Panc1 (cell line): ENCODE measurements at regions not wholly inside any gene's neighbourhood (a gene's known extent, or its start where the extent isn't known, plus 50 kb on each side); places are given as distances from the start of the nearest gene placed in this dataset.

ENCODE experiments used
- ATAC-seq: fragments of 200-7000 bp; cut with Tn5 transposase; 2 replicates; pipeline ENCODE4 v1.9.1; 2020; ENCODE audit warnings: mild to moderate bottlenecking, moderate library complexity
- BruUV-seq: library from RNA; stranded (reverse); fragments of 400-500 nt; replicated peaks from 2 replicates; lab custom pipeline; 2021; lab: Mats Ljungman, UMichigan
- CTCF ChIA-PET: fragments of 300-600 bp; sonication (Branson Sonifier 250); formaldehyde crosslinking; loops from one replicate; lab custom pipeline; 2022; ENCODE audit warnings: antibody characterized with exemption; lab: Charles Lee
- POLR2A ChIA-PET: fragments of 300-600 bp; sonication (Branson Sonifier 250); formaldehyde crosslinking; loops from one replicate; lab custom pipeline; 2022; ENCODE audit warnings: antibody characterized with exemption; lab: Charles Lee
- DNase-seq: peaks from one replicate; pipeline ENCODE4 v3.0.0-alpha.2; 2010; ENCODE audit warnings: low read depth, low spot score
- H3K27ac ChIP-seq: 2 replicates; pipeline ENCODE4 v1.5.1; 2011; ENCODE audit warnings: mild to moderate bottlenecking, low read length, inconsistent platforms
- H3K27me3 ChIP-seq: fragments of 200-500 bp; sonication (Bioruptor generic); 2 replicates; pipeline ENCODE4 v1.6.0; 2014; ENCODE audit warnings: low read length, inconsistent platforms; ENCODE audit not compliant: control insufficient read depth, insufficient read depth
- H3K36me3 ChIP-seq: fragments of 200-500 bp; sonication (Bioruptor generic); 2 replicates; pipeline ENCODE4 v1.5.1; 2014; ENCODE audit warnings: inconsistent platforms, mild to moderate bottlenecking, low read length, moderate library complexity; ENCODE audit not compliant: control insufficient read depth, insufficient read depth
- H3K4me1 ChIP-seq: 2 replicates; pipeline ENCODE4 v1.5.1; 2011; ENCODE audit warnings: inconsistent platforms, mild to moderate bottlenecking, low read length, moderate library complexity; ENCODE audit not compliant: control insufficient read depth, insufficient read depth
- H3K4me3 ChIP-seq, 2 experiments: 2 replicates each; pipeline ENCODE4 v1.5.1; 2011 to 2012; ENCODE audit warnings: low read depth in 2 of 2, low read length in 2 of 2, mild to moderate bottlenecking in 2 of 2, inconsistent platforms in 1 of 2, moderate library complexity in 1 of 2
- H3K9me3 ChIP-seq: fragments of 200-500 bp; sonication (Bioruptor generic); 2 replicates; pipeline ENCODE4 v1.5.1; 2014; ENCODE audit warnings: low read depth, mild to moderate bottlenecking, inconsistent platforms, low read length, moderate library complexity; ENCODE audit not compliant: control insufficient read depth, insufficient read depth
- POLR2AphosphoS5 ChIP-seq: IDR thresholded peaks from 2 replicates; pipeline ENCODE4 v1.6.1; 2012; ENCODE audit warnings: mild to moderate bottlenecking, low read depth, low read length, moderate library complexity
- REST ChIP-seq, 2 experiments: IDR thresholded peaks; 2 replicates each; pipeline ENCODE4 v1.6.1; 2011 to 2012; ENCODE audit warnings: low read depth in 2 of 2, control low read depth in 1 of 2, low read length in 1 of 2, mild to moderate bottlenecking in 1 of 2, moderate library complexity in 1 of 2; ENCODE audit not compliant: insufficient read depth in 1 of 2
- SIN3A ChIP-seq: IDR thresholded peaks from 2 replicates; pipeline ENCODE4 v1.6.1; 2012; ENCODE audit warnings: low read depth, mild to moderate bottlenecking, low read length, moderate library complexity, borderline replicate concordance; ENCODE audit not compliant: insufficient read depth
- in situ Hi-C: cut with HindIII; loops from 2 replicates; pipeline ENCODE4 v1.10.0; 2016; ENCODE audit warnings: low sequenced_read_pairs, low pct_unique_long_range_greater_than_20kb
- intact Hi-C: fragments of 100-400 bp; cut with micrococcal nuclease; formaldehyde crosslinking; loops from one replicate; pipeline ENCODE4 v1.10.0; 2022; ENCODE audit not compliant: unreplicated experiment
- TF ChIP-seq, protein P1 (sequence below): fragments of 450-650 bp; IDR thresholded peaks from 2 replicates; pipeline ENCODE4 v1.5.1; 2017; ENCODE audit warnings: mild to moderate bottlenecking

GRCh38 chr18:26621161-26622026, 73.0 kb upstream of the KCTD1 start:
- peak overlapping the region; percentile 47 to 54 for H3K4me3 ChIP-seq
- ATAC-seq (peak; percentile 96), DNase-seq (peak; percentile 18)
- peak overlapping the region; percentile 54; the same call in 1 of the 2 replicates for H3K27ac ChIP-seq
- BruUV-seq: no TSS peak
- H3K36me3 ChIP-seq: no peaks in the 10 kb centered on the region
- intact Hi-C loops (loop anchor here (1.0 kb wide), 1 partner anchor 28 kb away; no protein-coding TSS in a partner anchor), in situ Hi-C loops (no loop called here)
- POLR2A ChIA-PET: no interaction called here
- no peaks in the 10 kb centered on the region for H3K27me3 ChIP-seq
- no peaks in the 10 kb centered on the region for H3K4me1 ChIP-seq
- H3K9me3 ChIP-seq: peaks cover 3% of the 10 kb centered on the region; the same call in 1 of the 2 replicates
- no peak for TF ChIP-seq POLR2AphosphoS5
- TF ChIP-seq, protein P1, sequence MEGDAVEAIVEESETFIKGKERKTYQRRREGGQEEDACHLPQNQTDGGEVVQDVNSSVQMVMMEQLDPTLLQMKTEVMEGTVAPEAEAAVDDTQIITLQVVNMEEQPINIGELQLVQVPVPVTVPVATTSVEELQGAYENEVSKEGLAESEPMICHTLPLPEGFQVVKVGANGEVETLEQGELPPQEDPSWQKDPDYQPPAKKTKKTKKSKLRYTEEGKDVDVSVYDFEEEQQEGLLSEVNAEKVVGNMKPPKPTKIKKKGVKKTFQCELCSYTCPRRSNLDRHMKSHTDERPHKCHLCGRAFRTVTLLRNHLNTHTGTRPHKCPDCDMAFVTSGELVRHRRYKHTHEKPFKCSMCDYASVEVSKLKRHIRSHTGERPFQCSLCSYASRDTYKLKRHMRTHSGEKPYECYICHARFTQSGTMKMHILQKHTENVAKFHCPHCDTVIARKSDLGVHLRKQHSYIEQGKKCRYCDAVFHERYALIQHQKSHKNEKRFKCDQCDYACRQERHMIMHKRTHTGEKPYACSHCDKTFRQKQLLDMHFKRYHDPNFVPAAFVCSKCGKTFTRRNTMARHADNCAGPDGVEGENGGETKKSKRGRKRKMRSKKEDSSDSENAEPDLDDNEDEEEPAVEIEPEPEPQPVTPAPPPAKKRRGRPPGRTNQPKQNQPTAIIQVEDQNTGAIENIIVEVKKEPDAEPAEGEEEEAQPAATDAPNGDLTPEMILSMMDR: peak; percentile 88
- no peak for TF ChIP-seq SIN3A
- CTCF ChIA-PET: interaction anchor here (0.5 to 0.8 kb wide), 13 partner anchors 11 to 1913 kb away, joined by 3 to 7 read pairs (median 4); partner anchors contain the start of gene KCTD1

GRCh38 chr18:26619350-26619749, 71.0 kb upstream of the KCTD1 start:
- no TSS peak for BruUV-seq
- intact Hi-C loops: no loop called here
- no peak for ATAC-seq
- Histone ChIP-seq H3K4me1 (no peaks in the 10 kb centered on the region), H3K36me3 (no peaks in the 10 kb centered on the region), H3K27ac (no peak overlapping the region), H3K27me3 (no peaks in the 10 kb centered on the region), H3K4me3 (no peak overlapping the region), H3K9me3 (peaks cover 2% of the 10 kb centered on the region; the same call in 1 of the 2 replicates)
- in situ Hi-C loops: no loop called here
- POLR2A ChIA-PET: no interaction called here
- no peak for DNase-seq
- TF ChIP-seq, protein P1: no peak
- TF ChIP-seq REST (IDR thresholded peaks at IDR 0.05; ENCODE audit: insufficient read depth in 1 of 2, low read depth in 2 of 2, low read length in 1 of 2) (no peak), POLR2AphosphoS5 (no peak)
- CTCF ChIA-PET: no interaction called here
